Transverse colon (tissue), 4 donors: ENCODE measurements at regions not wholly inside any gene's neighbourhood (a gene's known extent, or its start where the extent isn't known, plus 50 kb on each side); places are given as distances from the start of the nearest gene placed in this dataset.
"Not testable (repeated sequence)": the region's sequence is repeated elsewhere in the genome, so short reads cannot be mapped to it uniquely, and the experiment has no call there.

Experiments
- DNase-seq: peaks from one replicate; pipeline ENCODE4 v3.0.0-alpha.2; 2019
- H3K27ac ChIP-seq, 4 donors: fragments of 200-600 bp; sonication (generic); 2 replicates each; pipeline ENCODE4 v1.5.1; 2016 to 2018; ENCODE audit warnings: inconsistent platforms in 4 of 4
- H3K27me3 ChIP-seq: fragments of 200-600 bp; sonication (generic); 2 replicates; pipeline ENCODE4 v1.5.1; 2017; ENCODE audit warnings: inconsistent platforms
- H3K36me3 ChIP-seq, 4 donors: fragments of 200-600 bp; sonication (generic); 2 replicates each; pipeline ENCODE4 v1.5.1; 2017 to 2019; ENCODE audit warnings: inconsistent platforms in 4 of 4
- H3K4me1 ChIP-seq, 4 donors: fragments of 200-600 bp; sonication (generic); 2 replicates each; pipeline ENCODE4 v1.5.1; 2017 to 2020; ENCODE audit warnings: inconsistent platforms in 4 of 4
- H3K4me3 ChIP-seq, 4 donors: fragments of 200-600 bp; sonication (generic); 1 replicate in 1 of 4; 2 replicates in 3 of 4; pipeline versions ENCODE4 v1.5.1 to v1.6.1; 2017 to 2019; ENCODE audit warnings: inconsistent platforms in 4 of 4
- H3K9me3 ChIP-seq, 2 donors: fragments of 200-600 bp; sonication (generic); 2 replicates each; pipeline ENCODE4 v1.5.1; 2017 to 2019; ENCODE audit warnings: inconsistent platforms in 2 of 2
- EP300 ChIP-seq: sonication (generic); formaldehyde crosslinking; IDR thresholded peaks from one replicate; pipeline ENCODE4 v1.6.1; 2017; ENCODE audit warnings: antibody characterized with exemption, low read depth
- POLR2A ChIP-seq: fragments of 450-650 bp; IDR thresholded peaks from one replicate; pipeline ENCODE4 v1.6.1; 2016; ENCODE audit warnings: antibody characterized with exemption, mild to moderate bottlenecking, moderate library complexity
- POLR2AphosphoS5 ChIP-seq, 3 donors: sonication (generic); formaldehyde crosslinking; IDR thresholded peaks; one replicate each; pipeline ENCODE4 v1.6.1; 2016; ENCODE audit warnings: antibody characterized with exemption in 3 of 3
- WGBS, 2 donors: methylation state at CpG; one replicate each; pipeline ENCODE4 v1.1.5; 2018; ENCODE audit warnings: low coverage in 1 of 2; 5-methylcytosine and 5-hydroxymethylcytosine counted together
- in situ Hi-C, 4 donors: fragments of 200-750 bp; cut with MboI; loops; one replicate each; pipeline versions ENCODE4 v1.15.0 to v1.15.1; 2017; ENCODE audit warnings: low sequenced_read_pairs in 3 of 4, low pct_ligation_motif_present in 1 of 4, low pct_unique_long_range_greater_than_20kb in 1 of 4
- intact Hi-C: fragments of 100-400 bp; cut with DNase I; formaldehyde crosslinking; loops from one replicate; pipeline ENCODE4 v1.15.1; 2023; ENCODE audit warnings: low total_unique reads
- TF ChIP-seq, protein P1 (sequence below), 5 experiments: fragments of 200-600 bp in 3 of 5; fragments of 450-650 bp in 2 of 5; sonication (generic) in 3 of 5; IDR thresholded peaks; 1 replicate in 2 of 5; 2 replicates in 3 of 5; pipeline ENCODE4 v1.5.1; 2016 to 2017; ENCODE audit warnings: antibody characterized with exemption in 5 of 5, inconsistent platforms in 3 of 5, mild to moderate bottlenecking in 2 of 5, moderate library complexity in 1 of 5

DNA sequence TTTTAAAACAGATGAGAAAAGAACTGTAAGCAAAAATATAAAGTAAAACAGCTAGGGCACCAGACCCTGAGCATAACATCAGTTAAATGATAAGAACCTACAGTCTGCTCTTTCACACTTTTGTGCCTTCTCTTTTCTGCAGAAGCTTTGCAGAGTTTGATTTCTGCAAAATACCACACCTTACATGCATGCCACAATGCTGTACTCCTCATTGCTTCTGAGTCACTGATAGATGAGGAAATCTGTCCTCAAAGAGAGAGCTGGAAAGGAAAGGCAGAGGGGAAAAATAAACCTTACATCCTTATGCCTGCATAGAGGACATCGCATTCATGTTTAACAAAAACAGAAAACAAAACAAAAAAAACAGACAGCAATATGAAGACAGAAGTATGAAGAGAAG lies 142.9 kb downstream of the ATPSCKMT start:
- Histone ChIP-seq H3K27ac (no peak overlapping the region), H3K27me3 (no peaks in the 10 kb centered on the region), H3K36me3 (no peaks in the 10 kb centered on the region), H3K9me3 (no peaks in the 10 kb centered on the region), H3K4me3 (no peak overlapping the region), H3K4me1 (no peaks in the 10 kb centered on the region)
- TF ChIP-seq EP300: no peak
- TF ChIP-seq, protein P1, sequence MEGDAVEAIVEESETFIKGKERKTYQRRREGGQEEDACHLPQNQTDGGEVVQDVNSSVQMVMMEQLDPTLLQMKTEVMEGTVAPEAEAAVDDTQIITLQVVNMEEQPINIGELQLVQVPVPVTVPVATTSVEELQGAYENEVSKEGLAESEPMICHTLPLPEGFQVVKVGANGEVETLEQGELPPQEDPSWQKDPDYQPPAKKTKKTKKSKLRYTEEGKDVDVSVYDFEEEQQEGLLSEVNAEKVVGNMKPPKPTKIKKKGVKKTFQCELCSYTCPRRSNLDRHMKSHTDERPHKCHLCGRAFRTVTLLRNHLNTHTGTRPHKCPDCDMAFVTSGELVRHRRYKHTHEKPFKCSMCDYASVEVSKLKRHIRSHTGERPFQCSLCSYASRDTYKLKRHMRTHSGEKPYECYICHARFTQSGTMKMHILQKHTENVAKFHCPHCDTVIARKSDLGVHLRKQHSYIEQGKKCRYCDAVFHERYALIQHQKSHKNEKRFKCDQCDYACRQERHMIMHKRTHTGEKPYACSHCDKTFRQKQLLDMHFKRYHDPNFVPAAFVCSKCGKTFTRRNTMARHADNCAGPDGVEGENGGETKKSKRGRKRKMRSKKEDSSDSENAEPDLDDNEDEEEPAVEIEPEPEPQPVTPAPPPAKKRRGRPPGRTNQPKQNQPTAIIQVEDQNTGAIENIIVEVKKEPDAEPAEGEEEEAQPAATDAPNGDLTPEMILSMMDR (IDR thresholded peaks at IDR 0.05): no peak
- intact Hi-C loops (no loop called here), in situ Hi-C loops (no loop called here)
- no peak for DNase-seq
- WGBS, 2 donors: 83 to 97% methylated on average over 1 of the region's 1 CpG

DNA sequence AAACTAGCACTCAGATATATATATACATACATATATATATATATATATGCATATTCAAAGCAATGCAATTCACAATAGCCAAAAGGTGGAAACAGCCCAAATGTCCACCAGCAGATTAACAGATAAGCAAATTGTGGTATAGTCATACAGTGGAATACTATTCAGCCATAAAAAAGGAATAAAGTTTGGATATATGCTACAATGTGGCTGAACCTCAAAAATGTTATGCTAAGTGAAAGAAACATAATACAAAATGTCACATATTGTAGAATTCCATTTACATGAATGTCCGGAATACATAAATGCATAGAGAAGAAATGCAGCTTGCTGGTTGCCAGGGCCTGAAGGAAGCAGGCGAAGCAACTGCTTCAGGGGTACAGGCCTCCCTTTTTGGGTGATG lies 143.4 kb downstream of the ATPSCKMT start:
- intact Hi-C loops: no loop called here
- WGBS, 2 donors: 93 to 95% methylated on average over 2 of the region's 2 CpGs

DNA sequence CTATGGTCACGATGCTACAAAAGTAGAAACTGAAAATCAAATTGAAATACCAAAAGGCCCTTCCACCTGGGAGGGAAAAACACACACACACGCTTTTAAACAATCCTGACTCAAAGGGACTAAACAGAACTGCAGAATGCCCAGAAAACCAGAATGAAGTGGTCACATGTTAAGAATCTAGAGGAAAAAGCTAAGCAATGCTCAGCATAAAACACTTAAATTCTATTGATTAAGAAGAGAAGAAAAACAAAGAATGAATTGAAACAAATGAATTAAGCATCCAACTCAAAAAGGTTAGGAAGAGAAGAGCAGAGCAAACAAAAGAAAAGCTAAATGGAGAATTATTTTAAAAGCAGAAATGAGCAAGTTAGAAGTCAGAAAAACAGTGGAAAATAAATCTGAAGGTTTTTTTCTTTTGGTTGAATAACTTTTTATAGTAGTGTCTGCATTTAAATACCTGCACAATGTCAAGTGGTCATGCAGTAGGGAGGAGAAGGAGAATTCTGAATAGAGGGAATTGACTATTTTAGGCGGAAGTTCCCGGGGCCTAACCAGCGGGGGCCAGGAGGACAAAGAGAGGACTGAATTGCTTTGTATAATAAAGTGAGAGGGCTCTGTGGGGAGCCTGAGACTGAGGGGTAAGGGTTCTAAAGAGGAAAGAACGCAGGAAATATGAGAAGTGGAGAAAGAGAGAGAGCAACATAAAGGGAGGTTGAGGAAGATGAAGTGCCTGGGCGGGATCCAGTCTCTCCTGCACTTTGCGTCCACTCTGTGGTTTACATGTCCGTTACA lies 146.8 kb downstream of the ATPSCKMT start:
- intact Hi-C loops: no loop called here
- WGBS, 2 donors: 68 to 72% methylated on average over 9 of the region's 9 CpGs
- no peak for DNase-seq

More for the DNA sequence above, 143.4 kb downstream of the ATPSCKMT start:
- Histone ChIP-seq H3K4me3 (no peak overlapping the region), H3K27ac (no peak overlapping the region), H3K27me3 (no peaks in the 10 kb centered on the region), H3K4me1 (no peaks in the 10 kb centered on the region), H3K9me3 (no peaks in the 10 kb centered on the region), H3K36me3 (no peaks in the 10 kb centered on the region)
- TF ChIP-seq, protein P1 (IDR thresholded peaks at IDR 0.05): no peak
- TF ChIP-seq POLR2A (no peak), EP300 (no peak), POLR2AphosphoS5 (IDR thresholded peaks at IDR 0.05) (no peak)
- in situ Hi-C loops: no loop called here
- no peak for DNase-seq

DNA sequence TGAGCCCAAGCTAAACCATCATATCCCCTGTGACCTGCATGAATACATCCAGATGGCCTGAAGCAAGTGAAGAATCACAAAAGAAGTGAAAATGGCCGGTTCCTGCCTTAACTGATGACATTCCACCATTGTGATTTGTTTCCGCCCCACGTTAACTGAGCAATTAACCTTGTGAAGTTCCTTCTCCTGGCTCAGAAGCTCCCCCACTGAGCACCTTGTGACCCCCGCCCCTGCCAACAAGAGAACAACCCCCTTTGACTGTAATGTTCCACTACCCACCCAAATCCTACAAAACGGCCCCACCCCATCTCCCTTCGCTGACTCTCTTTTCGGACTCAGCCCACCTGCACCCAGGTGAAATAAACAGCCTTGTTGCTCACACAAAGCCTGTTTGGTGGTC lies 147.5 kb downstream of the ATPSCKMT start:
- H3K27me3 ChIP-seq, H3K4me3 ChIP-seq, H3K27ac ChIP-seq, H3K9me3 ChIP-seq, DNase-seq, intact Hi-C loops, H3K4me1 ChIP-seq, in situ Hi-C loops, H3K36me3 ChIP-seq: not testable (repeated sequence)
- 75% methylated on average over 7 of the region's 7 CpGs; no CpG with 5 or more reads in 1 of the 2 donors for WGBS, 2 donors

More for the DNA sequence above, 146.8 kb downstream of the ATPSCKMT start:
- Histone ChIP-seq H3K9me3 (no peaks in the 10 kb centered on the region), H3K4me1 (no peaks in the 10 kb centered on the region), H3K27me3 (no peaks in the 10 kb centered on the region), H3K36me3 (no peaks in the 10 kb centered on the region), H3K4me3 (no peak overlapping the region), H3K27ac (no peak overlapping the region)
- in situ Hi-C loops: no loop called here
- TF ChIP-seq, protein P1 (IDR thresholded peaks at IDR 0.05): no peak
- no peak for TF ChIP-seq POLR2AphosphoS5 (IDR thresholded peaks at IDR 0.05)

DNA sequence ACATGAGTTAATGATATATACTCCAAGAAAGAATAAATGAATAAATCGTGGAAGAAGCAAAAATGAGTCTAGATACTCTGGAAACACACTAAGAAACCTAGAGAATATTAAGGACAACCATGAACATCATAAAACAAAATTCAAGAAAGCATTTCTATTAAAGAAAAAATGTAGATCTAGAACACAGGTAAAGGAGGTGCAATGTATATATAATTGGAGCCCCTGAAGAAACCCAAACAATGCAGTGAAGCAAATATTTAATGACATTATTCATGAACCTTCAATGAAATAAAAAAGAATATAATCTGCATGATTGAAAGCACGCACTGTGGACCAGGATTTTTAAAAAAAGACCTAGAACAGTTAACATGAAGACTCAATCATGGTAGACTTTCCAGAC lies 150.1 kb downstream of the ATPSCKMT start:
- TF ChIP-seq POLR2AphosphoS5 (IDR thresholded peaks at IDR 0.05) (no peak), EP300 (no peak), POLR2A (no peak)
- Histone ChIP-seq H3K4me3 (no peak overlapping the region), H3K4me1 (no peaks in the 10 kb centered on the region), H3K27me3 (no peaks in the 10 kb centered on the region), H3K9me3 (no peaks in the 10 kb centered on the region), H3K36me3 (no peaks in the 10 kb centered on the region), H3K27ac (no peak overlapping the region)
- in situ Hi-C loops (no loop called here), intact Hi-C loops (no loop called here)
- 68 to 76% methylated on average over 2 of the region's 2 CpGs for WGBS, 2 donors
- no peak for DNase-seq
